GM08714 (cell line): ENCODE measurements at regions not wholly inside any gene's neighbourhood (a gene's known extent, or its start where the extent isn't known, plus 50 kb on each side); places are given as distances from the start of the nearest gene placed in this dataset.

Experiments
- H3K4me3 ChIP-seq: fragments of 200-500 bp; sonication (Bioruptor generic); 2 replicates; pipeline ENCODE4 v1.5.1; 2014; ENCODE audit warnings: mild to moderate bottlenecking, low read length, inconsistent platforms
- ZNF274 ChIP-seq: IDR thresholded peaks from 2 replicates; pipeline ENCODE4 v1.6.1; 2012; ENCODE audit warnings: mild to moderate bottlenecking, low read depth, low read length

- TF ChIP-seq ZNF274 = no peak
- peak overlapping the region; percentile 1; the same call in 1 of the 2 replicates for H3K4me3 ChIP-seq
Observed at GRCh38 chr2:45168711-45169338, 159.6 kb upstream of the SIX2 start.

GRCh38 chr2:45167920-45168629 lies 158.8 kb upstream of the SIX2 start:
- no peak overlapping the region for H3K4me3 ChIP-seq
- TF ChIP-seq ZNF274 = no peak

- no peak for TF ChIP-seq ZNF274
- H3K4me3 ChIP-seq = no peak overlapping the region
Observed at GRCh38 chr2:45166229-45166890, 157.1 kb upstream of the SIX2 start.

- TF ChIP-seq ZNF274 = no peak
- H3K4me3 ChIP-seq = no peak overlapping the region
Observed at GRCh38 chr2:45162711-45163110, 153.5 kb upstream of the SIX2 start.

- no peak overlapping the region for H3K4me3 ChIP-seq
Observed at GRCh38 chr2:45156605-45157004, 147.4 kb upstream of the SIX2 start.

GRCh38 chr2:45154606-45155155 lies 145.4 kb upstream of the SIX2 start:
- no peak overlapping the region for H3K4me3 ChIP-seq
- TF ChIP-seq ZNF274 = no peak

More at GRCh38 chr2:45156605-45157004, 147.4 kb upstream of the SIX2 start:
- TF ChIP-seq ZNF274 = no peak

- no peak overlapping the region for H3K4me3 ChIP-seq
- no peak for TF ChIP-seq ZNF274
Observed at GRCh38 chr2:45154144-45154543, 144.9 kb upstream of the SIX2 start.

GRCh38 chr2:45153121-45153520 lies 143.9 kb upstream of the SIX2 start:
- TF ChIP-seq ZNF274 = no peak
- no peak overlapping the region for H3K4me3 ChIP-seq

- H3K4me3 ChIP-seq = no peak overlapping the region
- TF ChIP-seq ZNF274 = no peak
Observed at GRCh38 chr2:45152691-45153090, 143.4 kb upstream of the SIX2 start.

GRCh38 chr2:45145073-45145899 lies 136.0 kb upstream of the SIX2 start:
- no peak for TF ChIP-seq ZNF274
- H3K4me3 ChIP-seq = no peak overlapping the region

GRCh38 chr2:45141883-45142866 lies 132.9 kb upstream of the SIX2 start:
- no peak for TF ChIP-seq ZNF274
- no peak overlapping the region for H3K4me3 ChIP-seq

- no peak overlapping the region for H3K4me3 ChIP-seq
- TF ChIP-seq ZNF274 = no peak
Observed at GRCh38 chr2:45140675-45141074, 131.4 kb upstream of the SIX2 start.

- H3K4me3 ChIP-seq = no peak overlapping the region
- TF ChIP-seq ZNF274 = no peak
Observed at GRCh38 chr2:45138904-45139303, 129.7 kb upstream of the SIX2 start.
